ENCODE measurements at regions not wholly inside any gene's neighbourhood (a gene's known extent, or its start where the extent isn't known, plus 50 kb on each side); places are given as distances from the start of the nearest gene placed in this dataset.

GRCh38 chr1:172751683-172752082 is 92.8 kb downstream of the FASLG start:
- TF ChIP-seq TAF1 (IDR thresholded peaks at IDR 0.05; ENCODE audit: low read depth), result no peak
- TF ChIP-seq CTCF (IDR thresholded peaks at IDR 0.05; ENCODE audit: poor library complexity, severe bottlenecking), result no peak
- TF ChIP-seq EP300 (conservative IDR thresholded peaks at IDR 0.05; ENCODE audit: poor library complexity, severe bottlenecking), result no peak
- no peak for TF ChIP-seq REST (IDR thresholded peaks at IDR 0.05; ENCODE audit: borderline replicate concordance)
- no peak for TF ChIP-seq EZH2 (IDR thresholded peaks at IDR 0.05; ENCODE audit: borderline replicate concordance, insufficient read depth, low read length, poor library complexity, severe bottlenecking)
- no peak for TF ChIP-seq MXI1 (conservative IDR thresholded peaks at IDR 0.05; ENCODE audit: poor library complexity, severe bottlenecking)
- no peak for TF ChIP-seq POLR2AphosphoS5 (IDR thresholded peaks at IDR 0.05)
- no peak for TF ChIP-seq SMC3 (conservative IDR thresholded peaks at IDR 0.05; ENCODE audit: poor library complexity)

Measured in neural cell (in vitro differentiated cells).